GM18519 (cell line): ENCODE measurements at regions not wholly inside any gene's neighbourhood (a gene's known extent, or its start where the extent isn't known, plus 50 kb on each side); places are given as distances from the start of the nearest gene placed in this dataset.

ENCODE experiments used
- ATAC-seq: cut with Tn5 transposase; IDR thresholded peaks from one replicate; pipeline ENCODE4 v1.9.1; 2021; ENCODE audit warnings: mild to moderate bottlenecking, moderate library complexity; ENCODE audit not compliant: unreplicated experiment, low FRiP score

GRCh38 chr20:39283464-39283863, 321.3 kb downstream of the DHX35 start:
- ATAC-seq, result no peak

- ATAC-seq, result no peak
Measured at GRCh38 chr20:39282619-39283092, 320.5 kb downstream of the DHX35 start.

GRCh38 chr20:39280875-39281274, 318.7 kb downstream of the DHX35 start:
- ATAC-seq, result no peak

GRCh38 chr20:39278230-39278788, 316.2 kb downstream of the DHX35 start:
- no peak for ATAC-seq

DNA sequence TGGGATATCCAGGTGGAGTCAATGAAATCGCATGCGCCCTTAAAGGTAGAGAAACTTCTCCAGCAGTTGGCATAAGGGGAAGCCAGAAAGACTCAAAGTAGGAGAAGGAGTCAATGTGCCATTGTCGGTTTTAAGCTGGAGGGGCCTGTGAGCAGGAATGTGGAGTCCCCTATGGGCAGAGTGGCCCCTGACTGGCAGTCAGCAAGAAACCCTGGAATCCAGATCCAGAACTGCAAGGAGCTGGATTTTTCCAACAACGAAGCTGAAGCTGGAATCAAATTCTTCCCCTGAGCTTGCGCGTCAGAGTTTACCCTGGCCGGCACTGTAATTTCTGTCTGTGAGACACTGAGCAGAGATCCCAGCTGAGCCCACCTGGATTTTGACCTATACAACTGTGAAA, 315.0 kb downstream of the DHX35 start:
- no peak for ATAC-seq

DNA sequence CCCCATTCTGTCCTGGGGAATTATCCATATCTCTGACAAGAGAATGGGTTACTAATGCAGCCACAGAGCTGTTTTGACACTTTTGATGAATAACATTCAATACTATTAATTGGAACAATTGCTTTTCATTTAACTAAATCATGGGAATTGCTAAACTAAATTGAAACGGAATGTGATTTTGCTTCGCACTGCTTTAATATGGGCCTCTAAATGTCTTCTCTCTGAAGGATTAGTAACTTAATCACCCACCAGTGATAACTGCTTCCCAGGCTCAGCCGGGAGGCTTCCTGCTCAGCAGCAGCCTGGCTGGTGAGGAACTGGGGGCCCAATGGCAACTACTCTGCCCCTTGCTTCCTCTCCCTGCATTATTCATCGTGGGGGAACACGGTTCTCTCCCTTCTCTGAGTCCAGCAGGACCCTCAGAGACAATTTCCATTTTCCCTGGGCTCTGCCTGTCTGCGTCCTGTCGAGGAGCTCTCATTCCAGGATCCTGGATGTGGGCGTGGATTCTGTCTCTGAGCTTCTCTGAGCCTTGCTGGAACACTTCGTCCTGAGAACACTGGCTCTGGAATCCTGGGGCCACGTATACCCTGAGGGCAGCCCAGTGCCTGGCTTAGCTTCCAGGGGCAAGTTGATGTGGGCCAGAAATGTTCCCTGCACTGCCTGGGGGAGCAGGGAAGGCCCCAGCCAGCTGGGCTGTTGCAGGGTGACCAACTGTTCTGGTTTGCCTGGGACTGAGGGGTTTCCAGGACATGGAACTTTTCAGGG, 308.9 kb downstream of the DHX35 start:
- ATAC-seq, result no peak

DNA sequence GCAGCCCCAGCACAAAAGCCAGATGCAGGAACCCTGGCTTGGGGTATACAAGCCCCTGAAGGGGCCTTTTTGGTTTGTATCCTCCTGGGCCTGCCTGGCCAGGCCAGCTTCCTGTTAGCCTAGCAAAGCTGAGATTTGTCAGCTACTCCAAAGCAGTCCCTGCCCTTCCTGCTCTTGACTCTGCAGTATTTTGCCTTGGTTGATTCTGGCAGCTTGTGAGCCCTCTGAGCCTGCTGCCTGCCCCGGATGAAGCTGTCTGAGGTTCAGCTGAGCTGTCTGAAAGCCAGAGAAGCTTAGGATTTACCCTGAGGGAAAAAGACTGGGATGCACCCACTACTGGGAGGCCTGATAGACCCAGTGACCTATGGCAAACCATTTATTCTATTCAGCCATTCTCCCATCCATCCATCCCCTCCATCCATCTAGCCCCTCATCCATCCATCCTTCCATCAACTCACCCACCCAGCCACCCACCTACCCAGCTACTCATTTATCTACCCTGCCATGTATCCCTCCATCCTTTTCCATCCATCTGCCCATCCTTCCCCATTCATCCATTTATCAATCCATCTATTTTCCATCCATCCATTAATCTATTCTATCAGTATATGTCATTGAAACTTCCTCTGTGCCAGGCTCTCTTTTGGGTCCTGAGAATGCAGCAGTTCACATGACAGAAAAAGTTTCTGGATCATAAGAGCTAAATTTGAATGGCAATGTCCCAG, 307.5 kb downstream of the DHX35 start:
- ATAC-seq, result no peak

GRCh38 chr20:39268981-39269461, 306.9 kb downstream of the DHX35 start:
- ATAC-seq, result peak; percentile 49

DNA sequence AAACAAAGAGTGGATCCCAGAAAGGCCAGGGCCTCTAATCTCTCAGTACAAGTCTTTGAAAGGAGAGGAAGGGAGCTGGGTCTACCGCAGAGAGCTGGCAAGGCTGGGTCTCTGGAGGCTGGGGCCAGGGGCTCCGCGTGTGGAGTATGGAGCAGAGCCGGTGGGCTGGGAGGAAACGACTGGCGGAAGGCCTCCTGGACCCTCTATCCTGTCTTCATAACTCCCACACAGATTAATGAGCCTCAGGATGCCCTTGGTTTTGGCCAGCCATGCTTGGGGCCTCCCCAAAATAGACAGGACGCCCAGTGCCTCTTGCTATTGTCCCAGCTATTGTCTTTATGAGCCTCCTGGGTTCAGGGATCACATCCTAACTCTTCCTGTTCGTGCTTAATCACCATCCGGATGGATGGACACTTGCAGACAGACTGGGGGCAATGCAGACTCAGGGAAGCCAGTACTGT, 306.4 kb downstream of the DHX35 start:
- ATAC-seq, result no peak

GRCh38 chr20:39266989-39267388, 304.8 kb downstream of the DHX35 start:
- ATAC-seq, result no peak

DNA sequence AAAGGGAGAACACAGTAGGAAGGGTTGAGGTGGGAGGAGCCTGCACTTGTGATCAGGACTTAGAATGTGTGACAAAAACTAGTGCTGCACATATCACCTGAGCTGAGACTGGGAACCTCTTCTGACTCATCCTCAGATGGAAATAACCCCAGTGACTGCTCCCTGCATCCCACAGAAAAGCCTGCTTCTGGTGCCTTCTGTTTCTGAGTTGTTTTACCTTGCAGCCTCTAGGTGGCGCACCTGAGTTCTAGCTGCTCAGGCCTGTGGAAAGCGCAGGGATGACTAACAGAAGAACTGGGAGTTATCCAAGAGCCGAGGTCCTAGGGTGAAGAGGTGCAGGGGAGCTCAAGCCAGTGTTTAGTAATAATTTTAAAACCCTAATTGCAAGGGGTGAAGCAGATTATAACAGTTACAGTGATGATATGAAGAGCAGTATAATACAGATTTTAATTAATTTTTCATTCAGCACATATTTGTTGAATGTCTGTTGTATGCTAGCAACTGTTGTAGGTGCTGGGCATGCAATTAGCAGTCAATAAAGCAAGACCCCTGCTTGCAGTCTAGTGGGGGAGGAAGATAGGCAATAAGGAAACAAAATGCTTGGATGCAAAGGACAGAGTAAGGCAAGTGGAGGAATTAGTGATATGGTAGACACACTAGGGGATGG, 302.5 kb downstream of the DHX35 start:
- ATAC-seq, result no peak

DNA sequence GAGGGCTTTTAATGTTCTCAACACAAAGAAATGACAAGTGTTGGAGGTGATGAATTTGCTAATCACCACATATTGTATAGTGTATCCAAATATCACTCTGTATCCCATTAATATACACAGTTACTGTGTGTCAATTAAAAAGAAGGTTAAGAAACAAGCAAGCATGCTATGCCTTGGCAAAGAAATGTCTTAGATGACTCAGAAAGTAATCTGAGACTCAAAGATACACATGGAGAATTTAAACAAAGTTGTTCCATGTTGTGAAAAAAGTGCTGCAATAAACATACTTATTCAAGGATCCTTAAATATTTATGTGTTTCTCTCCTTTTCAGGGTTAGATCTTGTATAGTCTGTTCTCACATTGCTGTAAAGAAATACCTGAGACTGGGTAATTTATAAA, 300.9 kb downstream of the DHX35 start:
- no peak for ATAC-seq

DNA sequence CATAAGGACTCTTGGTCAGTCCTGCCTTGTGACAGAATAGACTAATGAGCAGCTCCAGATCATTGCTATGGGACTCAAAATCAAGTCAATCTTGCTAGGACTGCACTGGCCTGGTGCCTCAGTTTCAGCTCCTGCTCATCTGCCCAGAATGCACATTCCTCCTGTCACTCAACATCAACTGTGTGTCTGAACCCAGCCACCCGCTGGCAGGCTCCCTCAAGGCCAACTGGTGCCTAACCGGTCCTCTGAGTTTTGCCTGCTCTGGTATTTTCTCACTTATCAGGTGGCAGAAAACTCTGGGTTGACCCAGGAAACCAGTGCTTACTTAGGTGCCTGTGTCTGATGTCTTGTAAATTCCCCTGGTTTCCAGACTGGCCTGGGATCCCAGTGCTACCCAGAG, 297.7 kb downstream of the DHX35 start:
- ATAC-seq, result no peak

DNA sequence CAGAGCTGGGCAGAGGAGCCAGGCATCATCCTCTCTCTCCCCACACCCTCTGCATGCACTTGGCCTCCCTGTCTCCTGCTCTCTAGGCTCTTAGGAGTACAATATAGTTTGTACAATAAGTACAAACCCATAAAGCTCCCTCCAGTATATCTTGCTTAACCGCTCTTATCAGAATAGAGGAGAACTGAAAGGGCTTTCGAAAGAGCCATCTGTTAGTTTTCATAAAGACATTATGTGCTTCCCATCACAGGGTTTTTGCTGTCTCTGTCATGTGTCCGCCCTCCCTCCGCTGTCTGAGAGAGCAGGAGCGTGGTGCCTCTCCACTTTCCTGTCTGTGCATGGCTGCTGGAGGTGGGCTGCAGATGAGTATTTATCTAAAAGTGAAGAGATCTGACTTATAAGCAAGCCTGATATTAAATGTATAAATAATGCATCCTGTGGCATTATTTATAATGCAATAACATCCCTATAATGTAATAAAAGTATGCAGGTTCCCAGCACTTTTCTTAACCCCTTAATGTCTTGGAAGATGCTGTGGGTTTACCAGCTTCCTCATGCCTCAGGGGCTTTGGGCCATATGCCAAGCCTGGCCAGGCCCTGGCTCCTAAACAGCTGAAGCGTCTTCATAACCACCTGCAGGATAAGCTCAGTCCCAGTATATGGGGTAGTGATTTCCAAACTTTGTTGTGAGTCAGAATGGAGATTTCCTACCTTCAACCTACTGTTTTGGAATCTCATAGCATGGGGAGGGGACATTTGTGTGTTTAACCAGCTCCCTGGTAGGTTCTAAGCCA, 297.1 kb downstream of the DHX35 start:
- ATAC-seq, result no peak

DNA sequence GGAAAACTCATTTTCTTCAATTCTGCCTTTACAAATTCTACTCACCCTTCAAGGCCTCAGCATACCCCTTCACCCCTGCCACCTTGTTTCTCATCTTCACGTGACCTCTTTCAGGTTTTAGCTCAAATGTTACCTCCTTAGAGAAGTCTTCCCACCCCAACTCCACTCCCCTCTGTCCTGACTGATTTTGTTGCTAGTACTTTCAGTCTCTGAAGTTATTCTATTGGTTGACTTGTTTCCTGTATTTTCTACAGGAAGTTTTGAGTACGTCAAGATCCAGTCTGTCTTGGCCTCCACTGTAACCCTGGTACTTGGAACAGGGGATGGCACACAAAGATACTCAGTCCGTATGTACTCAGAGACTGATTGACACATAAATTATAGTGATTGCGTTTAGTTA, 296.1 kb downstream of the DHX35 start:
- ATAC-seq, result no peak

DNA sequence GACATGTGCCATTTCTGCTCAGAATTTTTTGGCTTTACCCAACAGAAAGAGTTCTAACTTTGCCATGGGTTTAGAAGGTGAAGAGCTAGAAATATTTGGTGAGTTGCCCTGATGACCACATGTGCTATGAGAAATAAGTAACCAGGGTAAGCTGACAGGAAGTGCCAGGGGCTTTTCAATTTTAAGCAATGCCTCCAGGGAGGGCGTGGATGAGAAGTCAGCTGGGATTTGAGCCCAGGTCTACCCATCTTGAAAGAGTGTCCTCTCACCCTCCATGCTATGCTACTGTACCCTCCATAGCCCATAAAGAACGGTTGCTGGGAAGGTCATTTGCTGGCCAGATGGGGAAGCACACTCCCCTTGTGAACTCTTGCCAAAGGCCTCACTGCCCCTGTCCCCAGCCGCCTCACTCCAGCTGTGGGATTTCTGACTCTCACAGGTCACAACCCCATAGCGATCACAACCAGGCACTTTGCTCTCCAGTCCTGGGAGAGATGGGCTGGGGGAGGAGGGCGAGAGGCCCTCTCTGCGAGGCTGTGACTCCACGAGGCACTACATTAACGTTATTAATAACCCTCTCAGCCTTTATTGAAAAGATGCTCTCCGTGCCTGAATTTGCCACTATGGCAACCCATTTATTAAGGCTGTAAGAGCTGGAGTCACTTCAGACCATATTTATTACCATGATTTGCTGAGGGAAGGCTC, 291.1 kb downstream of the DHX35 start:
- ATAC-seq, result no peak

DNA sequence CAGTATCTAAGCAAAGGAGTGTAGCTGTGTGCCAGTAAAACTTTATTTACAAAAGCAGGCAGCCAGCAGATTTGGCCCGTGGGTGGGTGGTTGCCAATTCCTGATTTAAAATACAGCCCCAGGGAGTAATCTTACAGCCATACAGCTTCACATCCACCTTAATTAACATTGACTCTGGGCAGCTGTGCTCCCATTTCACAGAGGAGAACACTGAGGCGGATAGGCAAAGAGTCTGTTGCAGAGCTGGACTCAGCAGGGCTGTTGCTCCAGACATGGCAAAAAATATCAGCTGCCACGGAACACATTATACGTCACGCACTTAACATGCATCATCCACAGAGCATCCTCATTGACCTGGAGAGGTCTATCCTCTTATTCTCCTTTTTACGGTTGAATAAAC, 289.9 kb downstream of the DHX35 start:
- ATAC-seq, result no peak

DNA sequence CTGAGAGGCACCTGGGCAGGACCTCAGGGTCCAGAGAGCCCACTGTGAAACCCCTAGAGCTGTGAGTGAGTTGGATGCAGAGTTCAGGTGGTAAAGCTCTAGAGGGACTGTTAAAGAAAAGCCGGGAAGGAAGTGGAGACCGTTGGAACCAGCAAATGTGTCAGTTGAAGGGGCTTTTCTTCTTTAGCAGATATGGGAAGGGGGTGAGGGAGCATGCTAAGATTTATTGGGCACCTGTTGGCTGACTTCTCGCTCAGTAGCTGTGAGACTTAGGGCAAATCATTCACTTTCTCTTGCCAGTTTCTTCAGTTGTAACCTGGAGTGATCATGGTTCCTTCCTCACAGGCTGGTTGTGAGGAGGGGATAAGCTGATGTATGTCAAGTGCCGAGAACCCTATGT, 287.7 kb downstream of the DHX35 start:
- ATAC-seq, result no peak

- ATAC-seq, result no peak
Measured at GRCh38 chr20:39248862-39249485, 286.8 kb downstream of the DHX35 start.
